GM20431 (cell line): ENCODE measurements at regions not wholly inside any gene's neighbourhood (a gene's known extent, or its start where the extent isn't known, plus 50 kb on each side); places are given as distances from the start of the nearest gene placed in this dataset.

ENCODE experiments used
- in situ Hi-C: fragments of 300-500 bp; cut with MseI, MboI; formaldehyde crosslinking; loops from one replicate; pipeline ENCODE4 v1.15.0; 2020; ENCODE audit warnings: low sequenced_read_pairs; ENCODE audit not compliant: unreplicated experiment

- in situ Hi-C loops = no loop called here
Measured at GRCh38 chr15:60093273-60094067, 89.4 kb downstream of the FOXB1 start.

DNA sequence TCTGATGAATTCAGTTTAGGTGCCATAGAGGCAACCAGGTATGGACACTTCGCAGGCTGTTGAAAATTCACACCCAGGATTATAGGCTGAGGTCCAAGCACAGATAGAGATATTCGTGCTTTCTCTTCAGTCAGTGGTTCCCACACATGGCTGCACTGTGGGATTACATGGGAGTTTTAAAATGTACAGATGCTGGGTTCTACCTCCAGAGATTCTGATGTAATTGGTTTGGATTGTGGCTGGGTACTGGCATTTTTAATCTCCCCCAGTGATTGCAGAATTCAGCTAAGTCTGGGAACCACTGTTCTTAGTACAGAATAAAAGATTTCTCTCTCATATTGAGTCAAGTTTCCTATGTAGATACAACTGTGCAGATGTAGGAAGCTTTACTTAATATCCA lies 91.6 kb downstream of the FOXB1 start:
- in situ Hi-C loops = no loop called here

DNA sequence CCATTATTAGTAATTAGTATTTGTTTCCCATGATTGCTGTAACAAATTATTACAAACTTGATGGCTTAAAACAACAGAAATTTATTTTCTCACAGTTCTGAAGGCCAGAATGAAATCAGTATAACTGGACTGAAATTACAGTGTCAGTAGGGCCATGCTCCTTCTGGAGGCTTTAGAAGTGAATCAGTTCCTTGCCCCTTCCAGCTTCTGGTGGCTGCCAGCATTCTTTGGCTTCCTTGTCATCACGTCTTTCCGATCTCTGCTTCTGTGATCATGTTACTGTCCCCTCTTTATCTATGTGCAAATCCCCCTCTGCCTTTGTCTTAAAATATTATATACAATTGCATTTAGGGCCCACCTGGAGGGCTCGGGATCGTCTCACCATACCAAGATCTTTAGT lies 92.0 kb downstream of the FOXB1 start:
- in situ Hi-C loops = no loop called here

DNA sequence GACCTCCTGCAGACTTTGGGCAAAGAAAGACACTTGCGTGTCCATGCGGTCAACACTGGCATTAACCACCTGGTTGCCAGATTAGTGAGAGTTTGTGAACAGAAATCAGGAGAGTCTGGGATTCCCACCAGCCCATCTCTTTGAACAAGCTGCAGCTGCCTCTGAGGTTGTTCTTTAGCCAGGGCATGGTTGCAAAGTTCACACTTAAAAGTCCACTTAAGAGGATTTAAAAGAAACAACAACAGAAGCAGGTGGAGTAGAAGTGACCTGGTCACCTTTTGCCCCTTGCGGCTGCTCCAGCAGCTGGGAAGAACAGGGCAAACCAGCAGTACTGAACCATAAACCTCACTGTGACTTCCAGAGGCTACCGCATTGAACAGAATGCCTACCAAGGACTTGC lies 97.3 kb downstream of the FOXB1 start:
- in situ Hi-C loops = no loop called here

GRCh38 chr15:60102748-60103147 lies 98.6 kb downstream of the FOXB1 start:
- in situ Hi-C loops = no loop called here

DNA sequence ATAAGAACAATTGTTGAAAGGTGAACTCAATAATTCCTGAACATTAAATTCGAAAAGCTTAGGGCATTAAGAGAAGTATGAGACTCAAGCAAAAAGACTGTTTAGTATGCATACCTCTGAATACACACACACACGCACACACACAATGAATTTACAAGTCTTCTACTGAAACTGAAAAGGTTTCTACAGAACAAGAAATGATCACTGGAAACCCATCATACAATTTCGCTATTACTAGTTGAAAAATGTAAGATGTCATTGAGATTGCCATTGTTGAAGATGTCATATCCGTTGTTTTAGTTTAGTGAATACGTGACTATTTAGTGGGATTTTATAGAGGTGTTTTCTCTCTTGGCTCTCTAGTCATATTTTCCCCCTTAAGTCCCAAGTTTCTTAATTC lies 106.8 kb downstream of the FOXB1 start:
- in situ Hi-C loops = no loop called here

DNA sequence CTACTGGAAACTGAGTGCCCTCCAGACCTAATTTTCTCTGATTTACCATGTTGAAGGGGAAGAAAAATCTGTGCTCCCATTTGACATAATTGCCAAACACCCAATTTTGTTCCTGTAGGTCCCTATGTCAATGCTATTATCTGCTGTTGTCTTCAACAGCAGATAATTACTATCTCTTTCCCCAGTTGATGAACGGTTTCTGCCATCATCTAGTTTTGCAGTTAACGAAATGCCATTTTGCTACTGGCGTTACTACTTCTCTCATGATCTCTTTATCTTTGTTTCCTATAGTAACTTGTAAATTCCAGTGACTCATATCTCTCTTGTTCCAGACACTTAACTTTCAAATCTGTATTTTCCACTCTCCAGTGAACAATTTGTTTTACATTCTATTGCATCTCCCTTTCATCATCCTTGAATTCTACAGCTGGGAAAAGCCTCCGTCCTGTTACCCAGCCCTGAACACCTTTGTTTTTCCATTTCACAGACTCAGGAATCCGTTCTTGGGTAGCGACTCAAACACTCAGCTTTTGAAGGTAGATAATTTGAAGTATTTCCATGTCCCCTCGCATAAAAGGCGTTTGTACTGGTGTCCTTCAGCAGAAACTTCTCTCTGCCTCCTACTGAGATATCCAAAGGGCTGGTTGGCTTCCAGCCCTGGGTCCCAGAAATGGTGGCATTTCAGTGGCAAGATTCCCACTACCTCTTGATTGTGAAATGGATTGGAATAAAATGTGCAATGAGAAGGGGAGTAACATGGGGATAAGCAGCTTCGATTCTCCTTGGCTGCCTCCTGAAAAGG lies 111.7 kb downstream of the FOXB1 start:
- in situ Hi-C loops = no loop called here

- in situ Hi-C loops = no loop called here
Measured at GRCh38 chr15:60116456-60117089, 112.5 kb downstream of the FOXB1 start.

GRCh38 chr15:60118146-60118545 lies 114.0 kb downstream of the FOXB1 start:
- in situ Hi-C loops = no loop called here

- in situ Hi-C loops = no loop called here
Measured at GRCh38 chr15:60118626-60119025, 114.5 kb downstream of the FOXB1 start.

DNA sequence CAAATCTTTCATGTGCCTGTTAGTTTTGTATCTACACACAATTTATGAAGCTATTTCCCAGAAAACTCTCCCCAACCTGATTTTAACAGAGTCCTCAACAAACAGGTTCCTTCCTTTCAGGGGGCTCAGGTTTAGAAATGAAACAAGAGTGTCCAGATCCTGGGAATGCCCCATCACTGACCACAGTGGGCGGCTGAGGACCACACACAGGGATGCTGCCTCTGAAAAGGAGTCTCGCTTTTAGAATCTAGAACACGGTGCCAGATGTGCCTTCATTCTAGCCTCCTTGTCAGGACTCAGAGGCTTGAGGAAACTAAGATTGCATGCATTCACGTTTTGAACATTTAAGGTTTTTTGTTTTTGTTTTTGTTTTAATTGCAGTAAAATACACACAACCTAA lies 115.0 kb downstream of the FOXB1 start:
- in situ Hi-C loops = no loop called here

DNA sequence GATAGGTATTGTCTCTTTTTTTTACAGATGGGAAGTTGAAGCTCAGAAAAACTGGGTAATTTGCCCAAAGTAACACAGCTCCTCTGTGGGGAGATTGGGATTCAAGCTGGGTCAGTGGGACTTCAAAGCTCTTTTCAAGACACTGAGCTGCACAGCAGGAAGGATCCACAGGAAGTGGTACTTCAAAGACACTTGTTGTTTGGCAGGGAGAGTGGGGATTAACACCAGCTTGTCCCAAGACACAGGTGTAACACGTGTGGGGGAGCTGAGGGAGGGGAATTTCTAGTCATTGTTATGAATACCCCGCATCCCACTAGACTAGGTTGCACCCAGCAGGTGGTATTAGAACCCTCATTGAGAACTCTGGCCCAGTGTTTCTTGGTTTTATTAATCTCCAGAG lies 116.0 kb downstream of the FOXB1 start:
- in situ Hi-C loops = no loop called here

DNA sequence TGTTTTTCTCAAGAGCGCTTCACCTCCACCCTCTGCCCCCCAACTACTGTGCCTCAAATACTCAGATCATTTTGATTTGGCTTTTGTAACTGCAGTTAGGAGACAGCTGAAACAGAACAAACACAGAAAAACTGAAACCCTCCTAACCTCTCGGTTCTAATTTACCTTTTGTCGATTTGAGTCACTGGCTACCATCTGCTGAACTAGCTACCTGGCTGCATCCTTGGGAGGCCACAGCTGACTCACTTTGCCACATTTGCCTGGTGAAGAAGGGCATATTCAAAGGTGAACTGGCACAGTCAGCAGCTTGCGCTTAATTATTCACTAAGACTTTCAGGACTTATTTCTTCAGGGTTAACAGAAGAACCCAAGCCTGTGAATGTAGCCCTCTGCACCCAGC lies 117.7 kb downstream of the FOXB1 start:
- in situ Hi-C loops = no loop called here

DNA sequence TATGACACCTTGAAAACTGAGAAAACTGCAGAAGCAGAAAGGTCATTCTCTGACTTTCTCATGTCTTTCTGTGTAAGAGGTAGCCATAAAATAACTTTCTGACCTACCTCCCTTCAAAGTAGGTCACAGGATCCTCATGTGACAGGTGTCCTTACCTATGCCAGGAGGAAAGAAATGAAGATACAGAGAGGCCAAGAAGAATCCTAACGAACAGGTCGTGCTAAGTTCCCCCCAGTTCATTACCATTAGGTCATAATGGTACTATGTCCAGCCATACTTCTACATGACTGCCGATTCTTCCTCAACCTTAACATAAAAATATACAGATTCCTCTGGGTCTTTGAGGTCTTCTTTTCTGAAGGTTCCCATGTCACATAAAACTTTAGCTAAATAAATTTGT lies 118.6 kb downstream of the FOXB1 start:
- in situ Hi-C loops = no loop called here

- in situ Hi-C loops = no loop called here
Measured at GRCh38 chr15:60124460-60125070, 120.5 kb downstream of the FOXB1 start.

DNA sequence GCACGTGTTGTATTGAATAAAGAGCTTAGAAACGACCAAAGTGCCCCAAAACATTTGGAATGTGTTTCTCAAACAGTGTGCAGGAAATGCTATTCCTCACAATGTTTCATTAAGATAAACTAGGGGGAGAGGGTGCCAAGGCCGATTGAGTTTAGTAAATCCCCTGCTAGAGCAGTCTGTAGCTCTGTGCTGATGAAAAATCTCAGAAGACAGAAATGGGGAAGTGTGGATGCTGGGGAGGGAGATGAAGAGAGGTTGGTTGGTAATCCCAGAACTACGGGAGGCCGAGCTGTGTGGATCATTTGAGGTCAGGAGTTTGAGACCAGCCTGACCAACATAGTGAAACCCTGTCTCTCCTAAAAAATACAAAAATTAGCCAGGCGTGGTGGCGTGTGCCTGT lies 121.2 kb downstream of the FOXB1 start:
- in situ Hi-C loops = no loop called here

- in situ Hi-C loops = no loop called here
Measured at GRCh38 chr15:60126200-60126599, 122.1 kb downstream of the FOXB1 start.

DNA sequence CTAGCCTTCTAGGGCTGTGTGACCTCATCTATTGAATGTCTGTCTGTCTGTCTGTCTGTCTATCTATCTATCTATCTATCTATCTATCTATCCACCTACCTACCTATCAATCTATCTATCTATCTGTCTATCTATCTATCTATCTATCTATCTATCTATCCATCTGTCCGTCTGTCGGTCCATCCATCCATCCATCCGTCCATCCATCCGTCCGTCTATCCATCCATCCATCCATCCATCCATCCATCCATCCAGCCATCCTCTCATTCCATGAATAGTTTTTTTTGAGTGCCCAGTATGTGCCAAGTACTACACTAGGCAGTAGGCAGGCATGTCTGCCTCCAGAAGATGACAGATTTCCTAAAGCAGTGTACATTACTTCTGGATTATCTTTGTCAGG lies 122.5 kb downstream of the FOXB1 start:
- in situ Hi-C loops = no loop called here

DNA sequence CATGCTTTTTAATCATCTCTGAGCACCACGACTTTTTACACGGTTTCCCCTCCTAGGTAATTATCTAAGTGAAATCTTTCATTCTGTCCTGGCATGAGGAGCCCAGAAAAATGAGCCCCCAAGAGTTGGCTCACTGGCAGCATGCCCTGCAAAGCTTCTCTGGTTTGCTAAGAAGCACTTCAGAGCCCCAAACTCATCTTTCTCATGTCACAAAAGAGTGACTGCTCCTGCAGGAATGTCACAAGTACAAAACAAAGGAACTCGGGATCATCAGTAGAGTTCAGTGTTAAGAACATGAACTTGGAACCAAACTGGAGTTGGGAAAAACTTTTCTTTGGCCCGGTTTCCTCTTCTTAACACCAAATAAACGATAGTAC lies 123.9 kb downstream of the FOXB1 start:
- in situ Hi-C loops = no loop called here

DNA sequence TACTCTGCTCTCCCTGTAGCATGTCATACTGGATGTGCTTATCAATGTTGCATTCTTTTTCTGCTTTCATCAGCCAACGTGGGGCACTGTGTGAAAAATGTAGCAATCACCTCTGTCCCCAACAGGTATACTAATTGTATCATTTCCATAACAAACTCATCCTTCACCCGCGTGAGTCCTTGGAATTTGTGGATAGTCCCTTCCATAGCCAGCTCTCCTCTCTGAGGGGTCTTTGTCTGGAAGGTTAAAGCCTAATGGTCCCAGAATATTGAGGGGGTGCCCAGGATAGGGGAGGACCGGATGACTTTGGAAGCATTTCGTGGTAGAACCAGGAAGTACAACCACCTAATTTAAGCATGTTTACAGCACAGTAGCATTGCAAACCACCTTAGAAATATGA lies 124.6 kb downstream of the FOXB1 start:
- in situ Hi-C loops = no loop called here

DNA sequence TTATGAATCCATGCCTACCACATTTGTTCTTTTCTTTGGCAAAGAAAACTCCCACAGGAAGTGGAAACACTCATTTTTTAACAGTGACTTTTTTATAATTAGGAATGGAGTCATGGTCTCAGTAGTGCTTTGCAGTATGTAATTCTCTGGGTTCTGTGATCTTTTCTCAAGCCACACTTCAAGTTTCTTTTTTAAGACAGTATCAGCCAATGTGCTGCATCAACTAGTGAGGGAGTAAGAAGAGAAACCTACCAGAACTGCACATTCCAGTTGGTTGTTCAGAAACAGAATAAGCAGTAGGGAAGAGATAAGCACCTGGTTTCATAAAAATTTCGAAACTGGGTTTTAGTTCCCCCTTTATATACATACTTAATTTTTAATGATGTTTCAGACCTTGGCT lies 126.3 kb downstream of the FOXB1 start:
- in situ Hi-C loops = no loop called here
